ENCODE measurements at regions not wholly inside any gene's neighbourhood (a gene's known extent, or its start where the extent isn't known, plus 50 kb on each side); places are given as distances from the start of the nearest gene placed in this dataset.

DNA sequence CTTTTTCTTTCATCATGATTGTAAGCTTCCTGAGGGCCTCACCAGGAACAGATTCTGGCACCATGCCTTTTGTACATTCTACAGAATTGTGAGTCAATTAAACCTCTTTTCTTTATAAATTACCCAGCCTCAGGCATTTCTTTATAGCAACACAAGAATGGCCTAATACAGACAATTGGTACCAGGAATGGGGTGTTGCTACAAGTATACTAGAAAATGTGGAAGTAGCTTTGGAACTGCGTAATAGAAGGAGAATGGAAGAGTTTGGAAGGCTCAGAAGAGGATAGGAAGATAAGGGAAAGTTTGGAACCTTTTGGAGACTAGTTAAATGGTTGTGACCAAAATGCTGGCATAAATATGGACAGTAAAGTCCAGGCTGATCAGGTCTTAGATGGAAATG is 108.9 kb upstream of the PLSCR4 start:
- TF ChIP-seq POLR2A (IDR thresholded peaks at IDR 0.05) = no peak
- TF ChIP-seq, protein P1, sequence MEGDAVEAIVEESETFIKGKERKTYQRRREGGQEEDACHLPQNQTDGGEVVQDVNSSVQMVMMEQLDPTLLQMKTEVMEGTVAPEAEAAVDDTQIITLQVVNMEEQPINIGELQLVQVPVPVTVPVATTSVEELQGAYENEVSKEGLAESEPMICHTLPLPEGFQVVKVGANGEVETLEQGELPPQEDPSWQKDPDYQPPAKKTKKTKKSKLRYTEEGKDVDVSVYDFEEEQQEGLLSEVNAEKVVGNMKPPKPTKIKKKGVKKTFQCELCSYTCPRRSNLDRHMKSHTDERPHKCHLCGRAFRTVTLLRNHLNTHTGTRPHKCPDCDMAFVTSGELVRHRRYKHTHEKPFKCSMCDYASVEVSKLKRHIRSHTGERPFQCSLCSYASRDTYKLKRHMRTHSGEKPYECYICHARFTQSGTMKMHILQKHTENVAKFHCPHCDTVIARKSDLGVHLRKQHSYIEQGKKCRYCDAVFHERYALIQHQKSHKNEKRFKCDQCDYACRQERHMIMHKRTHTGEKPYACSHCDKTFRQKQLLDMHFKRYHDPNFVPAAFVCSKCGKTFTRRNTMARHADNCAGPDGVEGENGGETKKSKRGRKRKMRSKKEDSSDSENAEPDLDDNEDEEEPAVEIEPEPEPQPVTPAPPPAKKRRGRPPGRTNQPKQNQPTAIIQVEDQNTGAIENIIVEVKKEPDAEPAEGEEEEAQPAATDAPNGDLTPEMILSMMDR (IDR thresholded peaks at IDR 0.05) = no peak

Measured in adrenal gland (tissue), 5 donors.